Astrocyte (in vitro differentiated cells and primary cell): ENCODE measurements at regions not wholly inside any gene's neighbourhood (a gene's known extent, or its start where the extent isn't known, plus 50 kb on each side); places are given as distances from the start of the nearest gene placed in this dataset.

Experiments
- DNase-seq: peaks from one replicate; pipeline ENCODE4 v3.0.0-alpha.2; 2010; ENCODE audit warnings: low read depth
- FAIRE-seq: peaks from 2 replicates; lab custom pipeline; 2011; peaks lifted over from hg19 to GRCh38; lab: Jason Lieb, UNC
- H2AFZ ChIP-seq: 2 replicates; pipeline ENCODE4 v1.6.0; 2012; ENCODE audit warnings: low read depth, low read length, inconsistent platforms
- H3K27ac ChIP-seq: 2 replicates; pipeline ENCODE4 v1.5.1; 2011; ENCODE audit warnings: low read depth, low read length, inconsistent platforms
- H3K27me3 ChIP-seq: 2 replicates; pipeline ENCODE4 v1.6.0; 2011; ENCODE audit warnings: low read length, inconsistent platforms; ENCODE audit not compliant: insufficient read depth
- H3K36me3 ChIP-seq: 2 replicates; pipeline ENCODE4 v1.5.1; 2011; ENCODE audit warnings: low read length, inconsistent platforms; ENCODE audit not compliant: insufficient read depth
- H3K4me1 ChIP-seq: 2 replicates; pipeline ENCODE4 v1.5.1; 2011; ENCODE audit warnings: low read length, inconsistent platforms; ENCODE audit not compliant: insufficient read depth
- H3K4me2 ChIP-seq: 2 replicates; pipeline ENCODE4 v1.6.0; 2012; ENCODE audit warnings: low read length, inconsistent platforms
- H3K4me3 ChIP-seq: 2 replicates; pipeline ENCODE4 v1.5.1; 2011; ENCODE audit warnings: low read depth, mild to moderate bottlenecking, low read length, inconsistent platforms; ENCODE audit not compliant: insufficient read depth
- H3K79me2 ChIP-seq: 2 replicates; pipeline ENCODE4 v1.6.0; 2012; ENCODE audit warnings: mild to moderate bottlenecking, low read length, inconsistent platforms; ENCODE audit not compliant: insufficient read depth
- H3K9ac ChIP-seq: 2 replicates; pipeline ENCODE4 v1.6.0; 2012; ENCODE audit warnings: mild to moderate bottlenecking, low read length, inconsistent platforms
- H3K9me3 ChIP-seq: 2 replicates; pipeline ENCODE4 v1.5.1; 2012; ENCODE audit warnings: low read depth, mild to moderate bottlenecking, low read length, inconsistent platforms; ENCODE audit not compliant: insufficient read depth
- H4K20me1 ChIP-seq: 2 replicates; pipeline ENCODE4 v1.6.0; 2012; ENCODE audit warnings: low read length, inconsistent platforms; ENCODE audit not compliant: insufficient read depth
- H3K27ac Mint-ChIP-seq: one replicate; pipeline ENCODE4 v1.8.0; 2021; ENCODE audit warnings: mild to moderate bottlenecking, mixed read lengths; ENCODE audit not compliant: unreplicated experiment
- H3K27me3 Mint-ChIP-seq: one replicate; pipeline ENCODE4 v1.8.0; 2021; ENCODE audit warnings: low read depth, mixed read lengths; ENCODE audit not compliant: unreplicated experiment
- H3K36me3 Mint-ChIP-seq: one replicate; pipeline ENCODE4 v1.8.0; 2021; ENCODE audit warnings: low read depth, mixed read lengths; ENCODE audit not compliant: unreplicated experiment
- H3K4me1 Mint-ChIP-seq: one replicate; pipeline ENCODE4 v1.8.0; 2021; ENCODE audit warnings: low read depth, mixed read lengths; ENCODE audit not compliant: unreplicated experiment
- H3K4me3 Mint-ChIP-seq: one replicate; pipeline ENCODE4 v1.8.0; 2021; ENCODE audit warnings: mild to moderate bottlenecking, moderate library complexity, mixed read lengths; ENCODE audit not compliant: unreplicated experiment
- H3K9me3 Mint-ChIP-seq: one replicate; pipeline ENCODE4 v1.8.0; 2021; ENCODE audit warnings: mild to moderate bottlenecking, mixed read lengths; ENCODE audit not compliant: unreplicated experiment
- CTCF ChIP-seq: IDR thresholded peaks from 2 replicates; pipeline ENCODE4 v1.5.1; 2011; ENCODE audit warnings: low read depth, mild to moderate bottlenecking, inconsistent platforms, low read length, moderate library complexity; ENCODE audit not compliant: insufficient read depth
- EZH2 ChIP-seq: IDR thresholded peaks from 2 replicates; pipeline ENCODE4 v1.6.1; 2012; ENCODE audit warnings: mild to moderate bottlenecking, low read length, inconsistent platforms; ENCODE audit not compliant: insufficient read depth

- H3K9ac ChIP-seq, result no peak overlapping the region
- H3K4me1 ChIP-seq, result no peaks in the 10 kb centered on the region
- no peaks in the 10 kb centered on the region for H3K27me3 Mint-ChIP-seq
- no peaks in the 10 kb centered on the region for H3K36me3 ChIP-seq
- H3K27me3 ChIP-seq, result no peaks in the 10 kb centered on the region
- H3K79me2 ChIP-seq, result no peaks in the 10 kb centered on the region
- H2AFZ ChIP-seq, result no peak overlapping the region
- no peaks in the 10 kb centered on the region for H3K9me3 ChIP-seq
- no peak for DNase-seq
- no peak overlapping the region for H3K4me3 ChIP-seq
- H4K20me1 ChIP-seq, result no peaks in the 10 kb centered on the region
- no peak overlapping the region for H3K27ac ChIP-seq
- H3K4me2 ChIP-seq, result no peak overlapping the region
- FAIRE-seq, result no peak
- no peaks in the 10 kb centered on the region for H3K4me1 Mint-ChIP-seq
- no peak overlapping the region for H3K27ac Mint-ChIP-seq
- no peaks in the 10 kb centered on the region for H3K36me3 Mint-ChIP-seq
- TF ChIP-seq EZH2, result no peak
- no peak for TF ChIP-seq CTCF
- no peaks in the 10 kb centered on the region for H3K9me3 Mint-ChIP-seq
- H3K4me3 Mint-ChIP-seq, result no peak overlapping the region
These were observed 660.4 kb upstream of the KLF12 start for GRCh38 chr13:74794582-74794981.

GRCh38 chr13:74794147-74794546 is 659.9 kb upstream of the KLF12 start:
- no peak for TF ChIP-seq EZH2
- no peak for TF ChIP-seq CTCF
- Mint-ChIP-seq H3K27ac (no peak overlapping the region), H3K27me3 (no peaks in the 10 kb centered on the region), H3K4me1 (no peaks in the 10 kb centered on the region), H3K4me3 (no peak overlapping the region), H3K36me3 (no peaks in the 10 kb centered on the region), H3K9me3 (no peaks in the 10 kb centered on the region)
- Histone ChIP-seq H2AFZ (no peak overlapping the region), H3K27ac (no peak overlapping the region), H3K27me3 (no peaks in the 10 kb centered on the region), H3K9ac (no peak overlapping the region), H3K4me1 (no peaks in the 10 kb centered on the region), H3K4me2 (no peak overlapping the region), H3K9me3 (no peaks in the 10 kb centered on the region), H4K20me1 (no peaks in the 10 kb centered on the region), H3K36me3 (no peaks in the 10 kb centered on the region), H3K4me3 (no peak overlapping the region), H3K79me2 (no peaks in the 10 kb centered on the region)
- FAIRE-seq (no peak), DNase-seq (no peak)

GRCh38 chr13:74784959-74785358 is 650.8 kb upstream of the KLF12 start:
- no peak overlapping the region for H3K4me3 ChIP-seq
- no peak overlapping the region for H2AFZ ChIP-seq
- Mint-ChIP-seq H3K4me3 (no peak overlapping the region), H3K27me3 (no peaks in the 10 kb centered on the region), H3K36me3 (no peaks in the 10 kb centered on the region), H3K27ac (no peak overlapping the region), H3K4me1 (no peaks in the 10 kb centered on the region), H3K9me3 (no peaks in the 10 kb centered on the region)
- DNase-seq (no peak), FAIRE-seq (no peak)
- TF ChIP-seq EZH2, result no peak
- TF ChIP-seq CTCF, result no peak
- H3K27me3 ChIP-seq, result no peaks in the 10 kb centered on the region
- H3K4me2 ChIP-seq, result no peak overlapping the region
- no peak overlapping the region for H3K9ac ChIP-seq
- no peaks in the 10 kb centered on the region for H3K79me2 ChIP-seq
- H4K20me1 ChIP-seq, result no peaks in the 10 kb centered on the region
- no peaks in the 10 kb centered on the region for H3K36me3 ChIP-seq
- no peaks in the 10 kb centered on the region for H3K9me3 ChIP-seq
- no peak overlapping the region for H3K27ac ChIP-seq
- H3K4me1 ChIP-seq, result no peaks in the 10 kb centered on the region
